GM12878 (cell line): ENCODE measurements at regions not wholly inside any gene's neighbourhood (a gene's known extent, or its start where the extent isn't known, plus 50 kb on each side); places are given as distances from the start of the nearest gene placed in this dataset.

Source experiments
- ATAC-seq: fragments of 200-7000 bp; cut with Tn5 transposase; 3 replicates; pipeline ENCODE4 v1.9.1; 2020; ENCODE audit warnings: mild to moderate bottlenecking, moderate library complexity
- BruUV-seq: library from RNA; stranded (reverse); fragments of 400-500 nt; replicated peaks from 2 replicates; lab custom pipeline; 2021; lab: Mats Ljungman, UMichigan
- CTCF ChIA-PET: fragments of 300-600 bp; sonication (Branson Sonifier 250); formaldehyde crosslinking; extraction: SDS; loops from one replicate; lab custom pipeline; 2021; ENCODE audit warnings: inconsistent platforms; lab: Yijun Ruan, JAX
- POLR2A ChIA-PET: fragments of 350-600 bp; formaldehyde crosslinking; extraction: SDS; loops from one replicate; lab custom pipeline; 2021; ENCODE audit warnings: inconsistent platforms; lab: Charles Lee
- RAD21 ChIA-PET: fragments of 300-600 bp; sonication (Branson Sonifier 250); formaldehyde crosslinking; loops from one replicate; lab custom pipeline; 2023; ENCODE audit warnings: antibody characterized with exemption; ENCODE audit not compliant: unreplicated experiment; lab: Charles Lee
- SMC1A ChIA-PET: fragments of 300-600 bp; sonication (Branson Sonifier 250); formaldehyde crosslinking; loops from one replicate; lab custom pipeline; 2023; ENCODE audit not compliant: unreplicated experiment, uncharacterized antibody; lab: Charles Lee
- DNase-seq: peaks from one replicate; pipeline ENCODE4 v3.0.0-alpha.2; 2011; ENCODE audit warnings: low read depth, low spot score
- FAIRE-seq: peaks from 3 replicates; lab custom pipeline; 2011; peaks lifted over from hg19 to GRCh38; lab: Jason Lieb, UNC
- H2AFZ ChIP-seq: 2 replicates; pipeline ENCODE4 v1.6.0; 2011; ENCODE audit warnings: low read depth, low read length, control low read depth; ENCODE audit not compliant: control insufficient read depth
- H3K27ac ChIP-seq: 2 replicates; pipeline ENCODE4 v1.5.1; 2011; ENCODE audit warnings: control low read depth; ENCODE audit not compliant: control insufficient read depth, insufficient read depth
- H3K27me3 ChIP-seq, 2 experiments: replicated peaks in 1 of 2; 2 replicates each; pipeline versions ENCODE4 v1.6.0 to v1.6.1; 2011; ENCODE audit warnings: low read length in 1 of 2; ENCODE audit not compliant: control insufficient read depth in 2 of 2, insufficient read depth in 2 of 2
- H3K36me3 ChIP-seq, 2 experiments: 2 replicates each; pipeline ENCODE4 v1.5.1; 2011; ENCODE audit warnings: low read length in 1 of 2; ENCODE audit not compliant: control insufficient read depth in 2 of 2, insufficient read depth in 2 of 2
- H3K4me1 ChIP-seq: 2 replicates; pipeline ENCODE4 v1.6.1; 2011; ENCODE audit warnings: mild to moderate bottlenecking, low read length, moderate library complexity, mixed read lengths; ENCODE audit not compliant: control insufficient read depth, insufficient read depth
- H3K4me2 ChIP-seq: 2 replicates; pipeline ENCODE4 v1.6.0; 2011; ENCODE audit warnings: control low read depth; ENCODE audit not compliant: control insufficient read depth, insufficient read depth
- H3K4me3 ChIP-seq: fragments of 200-600 bp; sonication (generic); 2 replicates; pipeline ENCODE4 v1.5.1; 2016
- H3K79me2 ChIP-seq: 2 replicates; pipeline ENCODE4 v1.6.0; 2011; ENCODE audit warnings: low read length; ENCODE audit not compliant: control insufficient read depth, insufficient read depth
- H3K9ac ChIP-seq: 2 replicates; pipeline ENCODE4 v1.8.0; 2011; ENCODE audit warnings: low read length, control low read depth, mixed read lengths; ENCODE audit not compliant: control insufficient read depth, insufficient read depth
- H3K9me3 ChIP-seq: replicated peaks from 3 replicates; pipeline ENCODE4 v1.5.1; 2011; ENCODE audit warnings: mild to moderate bottlenecking, low read length; ENCODE audit not compliant: control insufficient read depth, insufficient read depth
- H4K20me1 ChIP-seq: 2 replicates; pipeline ENCODE4 v1.6.0; 2011; ENCODE audit not compliant: control insufficient read depth, insufficient read depth
- BHLHE40 ChIP-seq, 2 experiments: fragments of 450-650 bp in 1 of 2; IDR thresholded peaks; 2 replicates each; pipeline ENCODE4 v1.6.1; 2011 to 2017; ENCODE audit warnings: low read depth in 2 of 2, borderline replicate concordance in 1 of 2, improper control_type of control experiment in 1 of 2, low read length in 1 of 2, mild to moderate bottlenecking in 1 of 2
- CHD1 ChIP-seq: IDR thresholded peaks from 2 replicates; pipeline ENCODE4 v1.6.1; 2012; ENCODE audit warnings: low read depth, low read length, improper control_type of control experiment
- CREB1 ChIP-seq: IDR thresholded peaks from 2 replicates; pipeline ENCODE4 v1.6.1; 2012; ENCODE audit warnings: low read depth, mild to moderate bottlenecking, inconsistent platforms
- IKZF1 ChIP-seq: fragments of 450-650 bp; conservative IDR thresholded peaks from 2 replicates; pipeline ENCODE4 v1.6.1; 2017; ENCODE audit warnings: antibody characterized with exemption, mild to moderate bottlenecking
- LARP7 ChIP-seq: fragments of 450-650 bp; IDR thresholded peaks from 2 replicates; pipeline ENCODE4 v1.6.1; 2017; ENCODE audit warnings: mild to moderate bottlenecking
- MXI1 ChIP-seq: fragments of 150-350 bp; IDR thresholded peaks from 2 replicates; pipeline ENCODE4 v1.6.1; 2011; ENCODE audit warnings: low read depth, mild to moderate bottlenecking, inconsistent platforms, low read length, improper control_type of control experiment
- MYB ChIP-seq: fragments of 150-350 bp; IDR thresholded peaks from 2 replicates; pipeline ENCODE4 v1.6.1; 2014; ENCODE audit warnings: mild to moderate bottlenecking, low read depth, low read length, borderline replicate concordance
- PKNOX1 ChIP-seq: fragments of 450-650 bp; IDR thresholded peaks from 2 replicates; pipeline ENCODE4 v1.6.1; 2016; ENCODE audit warnings: mild to moderate bottlenecking
- RBBP5 ChIP-seq: fragments of 200-600 bp; sonication (generic); conservative IDR thresholded peaks from 2 replicates; pipeline ENCODE4 v1.6.1; 2016
- SMAD1 ChIP-seq: fragments of 450-650 bp; IDR thresholded peaks from 2 replicates; pipeline ENCODE4 v1.6.1; 2018; ENCODE audit warnings: mild to moderate bottlenecking, low read depth; ENCODE audit not compliant: partially characterized antibody
- SPI1 ChIP-seq: IDR thresholded peaks from 2 replicates; pipeline ENCODE4 v1.6.1; 2011; ENCODE audit warnings: low read depth, mild to moderate bottlenecking, low read length, moderate library complexity, borderline replicate concordance; ENCODE audit not compliant: insufficient read depth
- SREBF1 ChIP-seq: IDR thresholded peaks from 2 replicates; pipeline ENCODE4 v1.6.1; 2012; ENCODE audit warnings: mild to moderate bottlenecking, low read length
- USF2 ChIP-seq: IDR thresholded peaks from 2 replicates; pipeline ENCODE4 v1.6.1; 2011; ENCODE audit warnings: low read depth, low read length, improper control_type of control experiment, borderline replicate concordance
- YBX1 ChIP-seq: fragments of 450-650 bp; IDR thresholded peaks from 2 replicates; pipeline ENCODE4 v1.6.1; 2016; ENCODE audit warnings: antibody characterized with exemption
- YY1 ChIP-seq: IDR thresholded peaks from 2 replicates; pipeline ENCODE4 v1.6.1; 2011; ENCODE audit warnings: low read depth, mild to moderate bottlenecking, low read length
- ZBTB40 ChIP-seq: fragments of 450-650 bp; IDR thresholded peaks from 2 replicates; pipeline ENCODE4 v1.6.1; 2016; ENCODE audit warnings: mild to moderate bottlenecking, moderate library complexity, borderline replicate concordance
- ZNF207 ChIP-seq: fragments of 450-650 bp; IDR thresholded peaks from 2 replicates; pipeline ENCODE4 v1.6.1; 2014; ENCODE audit warnings: antibody characterized with exemption, mild to moderate bottlenecking, borderline replicate concordance
- ZNF384 ChIP-seq: IDR thresholded peaks from 2 replicates; pipeline ENCODE4 v1.6.1; 2012; ENCODE audit warnings: low read depth, mild to moderate bottlenecking, low read length, improper control_type of control experiment, borderline replicate concordance
- ZNF622 ChIP-seq: fragments of 450-650 bp; IDR thresholded peaks from 2 replicates; pipeline ENCODE4 v1.6.1; 2017; ENCODE audit warnings: mild to moderate bottlenecking, inconsistent platforms
- ZZZ3 ChIP-seq: IDR thresholded peaks from 2 replicates; pipeline ENCODE4 v1.6.1; 2011; ENCODE audit warnings: low read depth; ENCODE audit not compliant: control insufficient read depth, insufficient read length
- WGBS: methylation state at CpG from one replicate; pipeline ENCODE4 v1.1.6; 2016; ENCODE audit warnings: low lambda C conversion rate; ENCODE audit not compliant: insufficient replicate concordance, insufficient coverage; ENCODE audit errors: missing lambda C conversion rate; 5-methylcytosine and 5-hydroxymethylcytosine counted together
- in situ Hi-C: fragments of 300-500 bp; cut with MboI; formaldehyde crosslinking; loops from 9 replicates; pipeline ENCODE4 v1.14.3; 2018; ENCODE audit warnings: mixed read lengths
- intact Hi-C: fragments of 100-400 bp; cut with micrococcal nuclease; formaldehyde crosslinking; loops from one replicate; pipeline ENCODE4 v1.14.2; 2022; ENCODE audit not compliant: unreplicated experiment

GRCh38 chr11:45544826-45545225 is 120.6 kb downstream of the CHST1 start:
- no peak overlapping the region for H3K4me2 ChIP-seq
- RAD21 ChIA-PET = no interaction called here
- no peaks in the 10 kb centered on the region for H3K4me1 ChIP-seq
- no peak overlapping the region for H3K27ac ChIP-seq
- intact Hi-C loops (no loop called here), in situ Hi-C loops (no loop called here)
- FAIRE-seq (no peak), DNase-seq (no peak), ATAC-seq (no peak)
- POLR2A ChIA-PET = no interaction called here
- no peaks in the 10 kb centered on the region for H3K36me3 ChIP-seq
- H3K4me3 ChIP-seq = no peak overlapping the region
- SMC1A ChIA-PET = no interaction called here
- H3K9ac ChIP-seq = no peak overlapping the region
- H3K9me3 ChIP-seq = no peaks in the 10 kb centered on the region
- BruUV-seq = no TSS peak
- no peak overlapping the region for H2AFZ ChIP-seq
- no peaks in the 10 kb centered on the region for H3K79me2 ChIP-seq
- TF ChIP-seq ZNF207 (no peak), SMAD1 (no peak), PKNOX1 (no peak), ZNF384 (no peak), BHLHE40 (IDR thresholded peaks at IDR 0.05; ENCODE audit: borderline replicate concordance in 1 of 2, low read depth in 2 of 2, low read length in 1 of 2) (no peak), YY1 (no peak), SREBF1 (no peak), ZNF622 (no peak), ZZZ3 (no peak), CHD1 (no peak), CREB1 (no peak), MXI1 (no peak), SPI1 (no peak), YBX1 (no peak), MYB (no peak), USF2 (no peak), RBBP5 (no peak), LARP7 (no peak), IKZF1 (no peak), ZBTB40 (no peak)
- H4K20me1 ChIP-seq = no peaks in the 10 kb centered on the region
- 21% methylated on average over 4 of the region's 4 CpGs for WGBS
- no peaks in the 10 kb centered on the region; a peak in 1 of 4 replicates for H3K27me3 ChIP-seq
- CTCF ChIA-PET = no interaction called here
